Activated CD4-positive, alpha-beta T cell treated with anti-CD3 and anti-CD28 coated beads, Interleukin-2, amount 10 ng/mL, durations not matched to agents 24 days and 14 days (primary cell): ENCODE measurements at regions not wholly inside any gene's neighbourhood (a gene's known extent, or its start where the extent isn't known, plus 50 kb on each side); places are given as distances from the start of the nearest gene placed in this dataset.
A peak's percentile ranks its signal among the peaks of the same experiment; 100 is the strongest.

Source experiments
- DNase-seq: peaks from one replicate; pipeline ENCODE4 v3.0.0; 2022
- H3K27ac Mint-ChIP-seq: one replicate; pipeline ENCODE4 v1.8.0; 2022; ENCODE audit warnings: mild to moderate bottlenecking, mixed read lengths
- H3K27me3 Mint-ChIP-seq: one replicate; pipeline ENCODE4 v1.8.0; 2022; ENCODE audit warnings: mixed read lengths
- H3K36me3 Mint-ChIP-seq: one replicate; pipeline ENCODE4 v1.8.0; 2022; ENCODE audit warnings: low read depth, mild to moderate bottlenecking, mixed read lengths
- H3K4me1 Mint-ChIP-seq: one replicate; pipeline ENCODE4 v1.8.0; 2021; ENCODE audit warnings: mixed read lengths
- H3K4me3 Mint-ChIP-seq: one replicate; pipeline ENCODE4 v1.8.0; 2022; ENCODE audit warnings: mild to moderate bottlenecking, moderate library complexity, mixed read lengths
- H3K9me3 Mint-ChIP-seq: one replicate; pipeline ENCODE4 v1.8.0; 2021; ENCODE audit warnings: mixed read lengths
- intact Hi-C: fragments of 100-400 bp; cut with micrococcal nuclease; formaldehyde crosslinking; loops from one replicate; pipeline ENCODE4 v1.15.1; 2023

DNA sequence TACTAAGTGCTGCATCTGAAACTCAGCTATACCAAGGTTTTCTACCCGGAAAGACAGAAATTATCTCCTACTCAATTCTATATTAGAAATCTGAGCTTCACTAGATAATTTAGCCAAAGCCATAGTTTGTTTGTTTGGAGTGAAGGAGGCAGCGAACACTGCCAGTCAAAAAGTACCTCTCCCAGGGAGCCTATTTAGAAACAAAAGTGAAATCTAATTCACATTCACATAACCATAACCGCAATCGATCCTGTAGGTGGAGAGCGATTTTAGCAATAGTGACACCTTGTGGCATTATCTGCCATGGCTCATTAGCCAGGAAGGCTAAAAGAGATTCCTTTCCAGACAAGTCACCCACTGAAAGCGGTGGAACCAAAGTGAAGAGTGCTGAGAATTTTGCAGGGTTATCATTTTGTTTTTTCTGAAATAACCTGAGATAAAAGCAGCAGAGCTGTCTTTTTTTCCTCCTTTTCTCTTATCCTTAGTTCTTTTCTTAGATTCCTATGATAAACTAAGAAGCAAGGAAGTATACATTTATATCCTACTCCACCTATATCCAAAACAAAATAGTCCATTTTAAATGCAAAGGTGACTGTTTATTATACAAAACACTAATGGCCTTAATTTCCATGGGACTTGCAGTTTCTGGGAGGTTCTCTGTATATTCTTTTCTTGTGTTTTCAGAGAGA lies 83.7 kb upstream of the BET1 start:
- peaks cover 4% of the 10 kb centered on the region for H3K4me1 Mint-ChIP-seq
- H3K36me3 Mint-ChIP-seq: no peaks in the 10 kb centered on the region
- no peak overlapping the region for H3K27ac Mint-ChIP-seq
- no peaks in the 10 kb centered on the region for H3K9me3 Mint-ChIP-seq
- H3K27me3 Mint-ChIP-seq: peaks cover 31% of the 10 kb centered on the region
- DNase-seq: peak; percentile 88
- H3K4me3 Mint-ChIP-seq: peak overlapping the region; percentile 60
- intact Hi-C loops: loop anchor here (1.0 to 10.0 kb wide), 6 partner anchors 83 to 841 kb away; partner anchors contain the start of gene BET1

DNA sequence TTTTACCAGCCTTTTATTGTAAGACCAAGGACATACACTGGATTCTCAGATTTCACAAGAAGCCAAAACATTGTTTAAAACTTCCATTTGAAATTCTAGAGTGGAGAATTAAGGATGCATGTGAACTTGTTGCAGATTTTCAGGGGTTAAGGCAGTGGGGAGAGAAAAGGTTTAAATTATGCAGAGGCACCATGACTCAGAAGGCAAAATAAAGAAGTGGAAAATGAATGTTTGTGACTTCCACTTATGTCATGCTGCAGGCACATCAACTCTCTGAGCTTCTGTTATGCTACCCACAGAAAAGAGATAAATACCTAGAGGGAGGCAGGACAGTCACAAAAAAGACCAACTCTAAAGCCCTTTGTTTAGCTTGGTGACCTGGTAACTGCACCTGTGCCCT lies 84.4 kb upstream of the BET1 start:
- no peaks in the 10 kb centered on the region for H3K9me3 Mint-ChIP-seq
- H3K27ac Mint-ChIP-seq: no peak overlapping the region
- peaks cover 29% of the 10 kb centered on the region for H3K27me3 Mint-ChIP-seq
- intact Hi-C loops: loop anchor here (5.0 to 10.0 kb wide), 3 partner anchors 286 to 841 kb away; no protein-coding TSS in a partner anchor
- H3K36me3 Mint-ChIP-seq: no peaks in the 10 kb centered on the region
- no peak for DNase-seq
- H3K4me3 Mint-ChIP-seq: no peak overlapping the region
- H3K4me1 Mint-ChIP-seq: peaks cover 4% of the 10 kb centered on the region

DNA sequence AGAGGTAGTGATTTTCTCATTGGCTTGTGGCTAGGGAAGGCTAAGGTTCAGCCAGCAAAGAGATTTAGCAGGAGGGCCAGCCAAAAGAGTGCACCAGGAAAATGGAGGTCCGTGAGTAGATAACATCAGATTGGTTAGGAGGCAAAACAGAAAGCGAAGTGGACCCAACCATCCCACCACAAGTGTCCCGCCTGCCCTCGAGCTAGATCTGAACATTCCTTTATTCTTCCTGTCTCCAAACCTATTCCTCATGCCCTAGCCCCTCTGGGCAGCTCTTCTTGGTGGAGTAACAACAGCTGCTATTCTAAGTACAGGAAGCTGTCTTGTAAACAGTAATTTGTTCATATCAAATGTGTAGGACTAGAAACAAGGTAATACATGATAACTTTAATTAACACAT lies 85.7 kb upstream of the BET1 start:
- no peak overlapping the region for H3K4me3 Mint-ChIP-seq
- H3K36me3 Mint-ChIP-seq: no peaks in the 10 kb centered on the region
- no peak overlapping the region for H3K27ac Mint-ChIP-seq
- peaks cover 4% of the 10 kb centered on the region for H3K4me1 Mint-ChIP-seq
- peaks cover 25% of the 10 kb centered on the region for H3K27me3 Mint-ChIP-seq
- intact Hi-C loops: loop anchor here (5.0 to 10.0 kb wide), 3 partner anchors 288 to 843 kb away; no protein-coding TSS in a partner anchor
- H3K9me3 Mint-ChIP-seq: no peaks in the 10 kb centered on the region
- no peak for DNase-seq

DNA sequence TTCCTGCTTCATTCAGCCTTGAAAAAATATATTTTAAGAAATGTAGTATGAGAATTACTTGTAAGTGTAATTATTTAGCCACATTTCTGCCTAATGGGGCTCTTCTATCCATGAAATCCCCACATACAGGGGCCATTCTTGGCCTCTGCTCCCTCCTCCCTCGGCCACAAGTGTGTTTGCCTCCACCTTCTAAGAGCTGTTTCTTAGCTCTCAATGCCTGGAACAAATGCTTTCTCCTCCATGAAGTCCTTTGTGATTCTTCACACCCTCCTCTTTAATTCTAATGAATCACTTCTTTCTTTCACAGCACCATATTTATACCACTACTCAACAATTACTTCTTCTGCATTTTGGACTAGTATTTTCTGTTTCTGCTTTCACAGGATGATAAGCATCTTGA lies 88.8 kb upstream of the BET1 start:
- Mint-ChIP-seq H3K27ac (no peak overlapping the region), H3K4me1 (no peaks in the 10 kb centered on the region), H3K9me3 (no peaks in the 10 kb centered on the region), H3K27me3 (peaks cover 26% of the 10 kb centered on the region), H3K36me3 (no peaks in the 10 kb centered on the region), H3K4me3 (no peak overlapping the region)
- no peak for DNase-seq
- intact Hi-C loops: no loop called here

DNA sequence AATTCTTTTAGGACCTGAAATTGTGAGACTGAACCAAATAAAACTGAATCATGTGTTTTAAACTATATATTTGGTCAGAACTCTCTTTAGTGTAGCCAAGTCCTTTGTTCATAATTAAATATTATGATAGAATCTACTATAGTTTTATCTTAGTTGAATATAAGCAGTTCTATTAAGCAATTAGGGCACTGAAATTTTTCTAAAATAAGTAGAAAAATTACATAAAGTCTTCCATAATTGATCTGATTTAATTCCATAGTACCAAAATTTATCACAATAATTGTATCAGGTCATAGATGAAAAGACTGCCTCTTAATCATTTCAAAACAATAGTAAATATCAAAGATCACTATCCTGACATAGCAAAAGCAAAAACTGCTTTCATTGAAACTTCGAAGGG lies 90.1 kb upstream of the BET1 start:
- H3K4me1 Mint-ChIP-seq: no peaks in the 10 kb centered on the region
- no peak overlapping the region for H3K27ac Mint-ChIP-seq
- H3K27me3 Mint-ChIP-seq: peaks cover 19% of the 10 kb centered on the region
- intact Hi-C loops: no loop called here
- H3K4me3 Mint-ChIP-seq: no peak overlapping the region
- H3K36me3 Mint-ChIP-seq: no peaks in the 10 kb centered on the region
- no peak for DNase-seq
- no peaks in the 10 kb centered on the region for H3K9me3 Mint-ChIP-seq

DNA sequence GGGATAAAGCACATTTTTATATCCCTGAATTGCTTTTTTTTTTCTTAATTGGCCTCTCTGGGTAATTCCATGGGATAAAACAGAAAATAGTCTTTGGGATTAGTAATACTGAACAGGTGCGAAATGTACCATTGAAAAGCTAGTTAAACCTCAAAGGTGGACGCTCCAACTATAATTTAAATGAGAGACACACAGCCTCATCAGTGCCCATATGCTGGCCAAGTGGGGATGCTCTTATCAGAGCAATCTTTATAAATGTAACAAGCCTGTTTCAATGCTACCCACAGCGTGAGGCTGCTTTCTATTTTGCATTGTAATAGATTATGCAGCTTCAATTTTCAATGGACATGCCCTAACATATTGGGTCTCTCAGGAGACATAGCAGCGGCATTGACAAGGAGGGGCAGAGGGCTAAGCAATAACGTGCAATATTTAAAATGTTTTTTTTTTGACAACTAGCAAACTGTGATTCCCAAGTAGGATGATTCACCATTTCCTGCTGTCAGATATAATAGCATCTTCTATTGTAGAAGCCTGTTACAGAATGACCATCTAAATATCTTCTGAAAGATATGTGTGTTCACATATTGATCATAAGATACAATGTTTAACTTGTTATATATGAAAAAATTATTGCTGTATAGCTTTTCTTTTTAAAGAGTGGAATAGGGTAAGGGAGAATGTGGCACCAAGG lies 91.3 kb upstream of the BET1 start:
- Mint-ChIP-seq H3K4me1 (no peaks in the 10 kb centered on the region), H3K4me3 (no peak overlapping the region), H3K36me3 (no peaks in the 10 kb centered on the region), H3K27ac (no peak overlapping the region), H3K27me3 (peaks cover 15% of the 10 kb centered on the region), H3K9me3 (no peaks in the 10 kb centered on the region)
- DNase-seq: no peak
- intact Hi-C loops: no loop called here

DNA sequence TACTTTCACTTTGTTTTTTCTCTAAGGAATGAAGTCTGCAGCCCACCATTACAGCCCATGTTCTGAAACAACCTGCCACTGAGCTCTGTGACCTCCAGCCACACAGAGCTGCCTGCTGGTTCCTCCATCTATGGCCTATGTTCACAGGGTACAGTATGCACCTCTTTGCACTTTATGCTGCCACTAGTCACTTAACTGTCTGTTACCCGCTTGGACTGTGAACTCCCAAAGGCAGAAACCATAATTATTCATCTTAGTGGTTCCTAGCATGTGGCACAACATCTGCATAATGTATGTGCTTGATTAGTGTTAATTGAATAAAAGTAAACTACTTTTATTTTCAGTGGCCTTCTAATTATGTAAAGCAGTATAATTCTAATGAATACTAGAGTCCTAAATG lies 95.5 kb upstream of the BET1 start:
- no peaks in the 10 kb centered on the region for H3K36me3 Mint-ChIP-seq
- intact Hi-C loops: no loop called here

DNA sequence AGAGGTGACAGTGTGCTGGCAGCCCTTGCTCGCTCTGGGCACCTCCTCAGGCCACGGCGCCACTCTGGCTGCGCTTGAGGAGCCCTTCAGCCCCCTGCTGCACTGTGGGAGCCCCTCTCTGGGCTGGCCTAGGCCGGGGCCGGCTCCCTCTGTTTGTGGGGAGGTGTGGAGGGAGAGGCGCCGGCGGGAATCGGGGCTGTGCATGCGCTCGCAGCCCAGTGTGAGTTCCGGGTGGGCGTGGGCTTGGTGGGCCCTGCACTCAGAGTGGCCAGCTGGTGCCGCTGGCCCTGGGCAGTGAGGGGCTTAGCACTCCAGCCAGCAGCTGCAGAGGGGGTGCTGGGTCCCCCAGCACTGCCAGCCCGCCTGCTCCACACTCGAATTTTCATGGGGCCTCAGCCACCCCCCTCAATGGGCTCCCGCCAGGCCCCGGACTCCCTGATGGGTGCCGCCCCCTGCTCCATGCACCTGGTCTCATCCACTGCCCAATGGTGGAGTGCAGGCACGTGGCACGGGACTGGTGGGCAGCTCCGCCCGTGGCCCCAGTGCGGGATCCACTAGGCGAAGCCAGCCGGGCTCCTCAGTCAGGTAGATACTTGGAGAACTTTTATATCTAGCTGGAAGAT lies 96.7 kb upstream of the BET1 start:
- no peak for DNase-seq
- Mint-ChIP-seq H3K4me3 (no peak overlapping the region), H3K27ac (no peak overlapping the region), H3K9me3 (no peaks in the 10 kb centered on the region), H3K4me1 (no peaks in the 10 kb centered on the region), H3K27me3 (peaks cover 5% of the 10 kb centered on the region), H3K36me3 (no peaks in the 10 kb centered on the region)
- intact Hi-C loops: no loop called here

More for the DNA sequence above, 95.5 kb upstream of the BET1 start:
- no peaks in the 10 kb centered on the region for H3K4me1 Mint-ChIP-seq
- no peaks in the 10 kb centered on the region for H3K9me3 Mint-ChIP-seq
- no peak for DNase-seq
- H3K27me3 Mint-ChIP-seq: peaks cover 5% of the 10 kb centered on the region
- no peak overlapping the region for H3K27ac Mint-ChIP-seq
- H3K4me3 Mint-ChIP-seq: no peak overlapping the region

DNA sequence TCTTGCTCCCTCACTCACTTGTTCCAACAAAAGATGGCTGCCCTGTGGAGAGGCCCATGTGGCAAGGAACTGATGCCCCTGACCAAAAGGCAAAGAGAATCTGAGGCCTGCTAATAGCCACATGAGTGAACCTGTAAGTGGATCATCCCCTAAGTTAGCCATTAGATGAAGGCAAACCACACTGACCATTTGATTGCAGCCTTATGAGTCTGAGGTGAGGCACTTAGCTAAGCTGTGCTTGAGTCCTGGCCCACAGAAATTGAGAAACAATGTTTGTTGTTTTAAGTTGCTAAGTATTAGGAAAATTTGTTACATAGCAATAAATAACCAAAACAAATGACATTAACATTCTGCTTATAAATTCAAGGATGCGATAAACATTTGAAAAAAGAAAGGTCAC lies 100.1 kb upstream of the BET1 start:
- H3K27me3 Mint-ChIP-seq: no peaks in the 10 kb centered on the region
- intact Hi-C loops: no loop called here
- H3K27ac Mint-ChIP-seq: no peak overlapping the region

DNA sequence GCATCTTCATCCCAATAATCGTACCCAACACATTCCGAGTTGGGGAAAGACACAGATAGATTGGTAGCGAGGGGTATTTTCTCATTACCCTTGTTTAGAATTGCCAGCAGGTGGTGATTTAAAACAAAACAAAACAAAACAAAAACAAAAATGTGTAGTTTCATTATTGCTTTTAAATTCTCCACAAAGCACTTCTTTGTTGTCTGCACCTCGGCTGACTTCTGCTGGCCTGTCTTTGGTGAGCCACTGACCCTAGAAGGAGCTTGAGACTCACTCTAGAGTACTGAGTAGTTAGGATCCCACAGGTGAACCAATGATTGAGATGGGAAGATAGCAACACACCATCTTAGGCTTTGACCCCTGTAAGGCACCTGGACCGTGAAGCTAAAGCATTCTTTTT lies 105.4 kb upstream of the BET1 start:
- DNase-seq: peak; percentile 47
- intact Hi-C loops: no loop called here
- Mint-ChIP-seq H3K27me3 (peaks cover 5% of the 10 kb centered on the region), H3K4me1 (no peaks in the 10 kb centered on the region), H3K4me3 (no peak overlapping the region), H3K9me3 (no peaks in the 10 kb centered on the region), H3K27ac (no peak overlapping the region), H3K36me3 (no peaks in the 10 kb centered on the region)

More for the DNA sequence above, 100.1 kb upstream of the BET1 start:
- no peak for DNase-seq
- Mint-ChIP-seq H3K36me3 (no peaks in the 10 kb centered on the region), H3K4me1 (no peaks in the 10 kb centered on the region), H3K4me3 (no peak overlapping the region), H3K9me3 (no peaks in the 10 kb centered on the region)

DNA sequence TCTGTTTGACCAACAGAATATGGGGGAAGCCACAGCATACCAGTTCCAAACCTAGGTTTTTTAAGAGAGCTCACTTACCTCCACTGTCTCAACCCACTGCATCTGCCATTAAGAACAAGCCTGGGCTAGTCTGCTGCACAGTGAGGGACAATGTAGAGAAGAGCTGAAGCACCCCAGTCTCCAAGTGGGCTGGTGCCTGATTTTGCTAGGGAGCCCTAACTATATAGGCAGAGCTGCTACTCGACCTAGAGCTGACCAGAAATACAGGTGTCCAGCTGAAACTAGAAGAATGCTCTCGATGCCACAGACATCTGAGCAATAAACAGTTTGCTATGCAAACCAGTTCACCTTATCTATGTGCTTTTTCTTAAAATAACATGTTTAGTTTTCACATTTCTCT lies 106.9 kb upstream of the BET1 start:
- H3K9me3 Mint-ChIP-seq: no peaks in the 10 kb centered on the region
- peak; percentile 31 for DNase-seq
- H3K27ac Mint-ChIP-seq: no peak overlapping the region
- H3K27me3 Mint-ChIP-seq: peaks cover 8% of the 10 kb centered on the region
- no peaks in the 10 kb centered on the region for H3K4me1 Mint-ChIP-seq
- no peak overlapping the region for H3K4me3 Mint-ChIP-seq
- no peaks in the 10 kb centered on the region for H3K36me3 Mint-ChIP-seq
- intact Hi-C loops: no loop called here

DNA sequence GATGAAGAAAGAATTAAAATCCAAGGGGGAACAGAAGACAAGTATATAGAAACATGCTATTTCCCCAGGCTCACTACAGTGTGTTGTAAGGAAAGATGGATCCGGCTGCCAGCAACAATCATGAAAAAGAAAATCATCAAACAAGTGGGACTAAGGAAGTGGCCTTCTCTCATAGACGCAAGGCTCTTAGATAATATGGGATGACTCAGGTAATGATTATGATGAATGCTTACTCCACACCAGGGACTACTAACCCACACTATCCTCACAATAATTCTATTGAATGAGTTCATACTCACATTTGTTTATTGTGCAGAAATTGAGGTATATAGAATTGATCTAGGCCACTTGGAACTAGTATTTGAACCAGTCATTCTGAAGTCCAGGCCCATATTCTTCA lies 111.2 kb upstream of the BET1 start:
- H3K27me3 Mint-ChIP-seq: peaks cover 8% of the 10 kb centered on the region
- intact Hi-C loops: no loop called here
- no peak overlapping the region for H3K4me3 Mint-ChIP-seq
- no peaks in the 10 kb centered on the region for H3K4me1 Mint-ChIP-seq
- H3K36me3 Mint-ChIP-seq: no peaks in the 10 kb centered on the region
- H3K27ac Mint-ChIP-seq: no peak overlapping the region
- DNase-seq: peak; percentile 1
- no peaks in the 10 kb centered on the region for H3K9me3 Mint-ChIP-seq

DNA sequence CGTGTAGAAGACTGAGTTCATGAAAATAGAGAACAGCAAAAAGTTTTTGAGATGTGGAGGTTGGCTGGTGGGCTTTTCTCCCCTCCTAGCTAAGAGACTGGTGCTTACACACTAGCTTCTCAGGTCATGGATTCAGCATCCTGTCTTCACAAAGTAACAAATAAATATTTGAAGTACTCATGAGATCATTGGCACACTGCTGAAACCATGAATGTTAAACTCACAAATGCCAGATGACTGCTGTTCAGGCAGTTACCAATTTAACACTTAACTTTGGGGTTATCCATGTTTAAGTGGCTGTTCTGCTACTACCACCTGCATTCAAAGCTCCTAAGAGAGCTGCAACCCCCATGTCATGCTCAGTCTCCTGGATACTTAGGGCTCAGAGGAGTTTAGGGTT lies 119.0 kb upstream of the BET1 start:
- DNase-seq: no peak
- intact Hi-C loops: no loop called here
- Mint-ChIP-seq H3K9me3 (no peaks in the 10 kb centered on the region), H3K4me1 (no peaks in the 10 kb centered on the region), H3K27me3 (peaks cover 8% of the 10 kb centered on the region), H3K27ac (no peak overlapping the region), H3K4me3 (no peak overlapping the region), H3K36me3 (no peaks in the 10 kb centered on the region)

DNA sequence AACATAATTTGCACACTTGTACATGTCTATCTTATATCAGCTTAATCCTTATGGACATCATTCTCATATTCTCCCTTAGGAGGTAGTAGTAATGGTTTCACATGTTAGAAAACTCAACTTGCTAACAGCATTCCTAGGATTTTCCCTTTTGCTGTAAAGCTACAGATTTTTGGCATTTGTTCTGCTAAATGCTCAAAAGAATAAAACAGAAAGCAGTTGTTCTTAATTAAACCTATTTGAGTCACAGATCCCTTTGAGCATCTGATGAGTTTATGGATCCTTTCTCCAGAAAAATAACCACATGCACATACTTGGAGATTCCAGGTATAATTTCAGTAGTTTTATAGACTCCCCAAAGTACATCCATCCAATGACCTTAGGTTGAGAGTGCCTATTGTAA lies 122.9 kb upstream of the BET1 start:
- no peak for DNase-seq
- Mint-ChIP-seq H3K9me3 (no peaks in the 10 kb centered on the region), H3K4me3 (no peak overlapping the region), H3K36me3 (no peaks in the 10 kb centered on the region), H3K27ac (no peak overlapping the region), H3K27me3 (peaks cover 7% of the 10 kb centered on the region), H3K4me1 (no peaks in the 10 kb centered on the region)
- intact Hi-C loops: no loop called here
